ENCODE measurements at regions not wholly inside any gene's neighbourhood (a gene's known extent, or its start where the extent isn't known, plus 50 kb on each side); places are given as distances from the start of the nearest gene placed in this dataset.
A peak's percentile ranks its signal among the peaks of the same experiment; 100 is the strongest.

- peak; percentile 95 for DNase-seq
Observed at GRCh38 chr15:101124731-101125451, 127.0 kb downstream of the CHSY1 start.

GRCh38 chr15:101123222-101123910, 128.5 kb downstream of the CHSY1 start:
- DNase-seq, result peak; percentile 73

GRCh38 chr15:101122806-101123205, 129.0 kb downstream of the CHSY1 start:
- DNase-seq, result no peak

GRCh38 chr15:101122266-101122665, 129.6 kb downstream of the CHSY1 start:
- DNase-seq, result no peak

- peak; percentile 54 for DNase-seq
Observed at GRCh38 chr15:101121511-101122090, 130.2 kb downstream of the CHSY1 start.

- no peak for DNase-seq
Observed at GRCh38 chr15:101120987-101121386, 130.9 kb downstream of the CHSY1 start.

GRCh38 chr15:101120473-101120872, 131.4 kb downstream of the CHSY1 start:
- DNase-seq, result no peak

Measured in fibroblast of skin of right quadriceps (primary cell).